Peyer's patch (tissue), 4 donors: ENCODE measurements at regions not wholly inside any gene's neighbourhood (a gene's known extent, or its start where the extent isn't known, plus 50 kb on each side); places are given as distances from the start of the nearest gene placed in this dataset.

Source experiments
- DNase-seq, 3 donors: peaks; one replicate each; pipeline ENCODE4 v3.0.0-alpha.2; 2017 to 2019
- H3K27ac ChIP-seq, 4 donors: fragments of 200-600 bp; sonication (generic); one replicate each; pipeline ENCODE4 v1.5.1; 2016 to 2019
- H3K27me3 ChIP-seq, 2 donors: fragments of 200-600 bp; sonication (generic); one replicate each; pipeline ENCODE4 v1.5.1; 2019
- H3K36me3 ChIP-seq, 3 donors: fragments of 200-600 bp; sonication (generic); one replicate each; pipeline ENCODE4 v1.5.1; 2016 to 2019
- H3K4me1 ChIP-seq, 4 donors: fragments of 200-600 bp; sonication (generic); one replicate each; pipeline ENCODE4 v1.5.1; 2016 to 2019
- H3K4me3 ChIP-seq, 4 donors: fragments of 200-600 bp; sonication (generic); 1 replicate in 3 of 4; 2 replicates in 1 of 4; pipeline ENCODE4 v1.5.1; 2016 to 2019; ENCODE audit warnings: mild to moderate bottlenecking in 1 of 4
- H3K9me3 ChIP-seq, 4 donors: fragments of 200-600 bp; sonication (generic); one replicate each; pipeline ENCODE4 v1.5.1; 2016 to 2019; ENCODE audit warnings: mild to moderate bottlenecking in 1 of 4
- CTCF ChIP-seq, 6 experiments: fragments of 450-650 bp in 4 of 6; fragments of 200-600 bp in 2 of 6; sonication (generic) in 1 of 6; IDR thresholded peaks; one replicate each; pipeline ENCODE4 v1.5.1; 2017 to 2019; ENCODE audit warnings: antibody characterized with exemption in 6 of 6, mild to moderate bottlenecking in 3 of 6, moderate library complexity in 1 of 6
- POLR2A ChIP-seq, 2 donors: fragments of 450-650 bp; IDR thresholded peaks; one replicate each; pipeline ENCODE4 v1.5.1; 2017; ENCODE audit warnings: antibody characterized with exemption in 2 of 2, mild to moderate bottlenecking in 2 of 2, moderate library complexity in 2 of 2

GRCh38 chr6:14730654-14731053, 515.2 kb upstream of the JARID2 start:
- H3K4me1 ChIP-seq: peaks cover 0 to 18% (median 5%) of the 10 kb centered on the region in 4 donors
- no peaks in the 10 kb centered on the region for H3K27me3 ChIP-seq
- DNase-seq: no peak
- H3K27ac ChIP-seq: peak overlapping the region in 1 of 4 donors; percentile 28
- no peak overlapping the region for H3K4me3 ChIP-seq
- H3K9me3 ChIP-seq: no peaks in the 10 kb centered on the region
- TF ChIP-seq CTCF (IDR thresholded peaks at IDR 0.05) (no peak), POLR2A (IDR thresholded peaks at IDR 0.05) (no peak)
- no peaks in the 10 kb centered on the region for H3K36me3 ChIP-seq

- no peaks in the 10 kb centered on the region for H3K27me3 ChIP-seq
- H3K27ac ChIP-seq: peak overlapping the region in 1 of 4 donors; percentile 28
- TF ChIP-seq POLR2A (IDR thresholded peaks at IDR 0.05) (no peak), CTCF (IDR thresholded peaks at IDR 0.05) (no peak)
- H3K4me3 ChIP-seq: no peak overlapping the region
- no peaks in the 10 kb centered on the region for H3K9me3 ChIP-seq
- H3K4me1 ChIP-seq: peaks cover 0 to 18% (median 5%) of the 10 kb centered on the region in 4 donors
- DNase-seq: no peak
- H3K36me3 ChIP-seq: no peaks in the 10 kb centered on the region
Measured at GRCh38 chr6:14731611-14732010, 514.3 kb upstream of the JARID2 start.

GRCh38 chr6:14732226-14732843, 513.5 kb upstream of the JARID2 start:
- Histone ChIP-seq H3K4me1 (peaks cover 0 to 18% (median 5%) of the 10 kb centered on the region in 4 donors), H3K36me3 (no peaks in the 10 kb centered on the region), H3K9me3 (no peaks in the 10 kb centered on the region), H3K27me3 (no peaks in the 10 kb centered on the region), H3K27ac (peak overlapping the region in 2 of 4 donors; percentile 37 to 39), H3K4me3 (no peak overlapping the region)
- TF ChIP-seq CTCF (IDR thresholded peaks at IDR 0.05) (no peak), POLR2A (IDR thresholded peaks at IDR 0.05) (no peak)
- DNase-seq: no peak

- no peaks in the 10 kb centered on the region for H3K9me3 ChIP-seq
- peaks cover 0 to 14% (median 5%) of the 10 kb centered on the region in 4 donors for H3K4me1 ChIP-seq
- no peaks in the 10 kb centered on the region for H3K27me3 ChIP-seq
- no peak for TF ChIP-seq CTCF (IDR thresholded peaks at IDR 0.05)
- TF ChIP-seq POLR2A (IDR thresholded peaks at IDR 0.05): no peak
- H3K27ac ChIP-seq: peak overlapping the region in 2 of 4 donors; percentile 37 to 39
- DNase-seq: no peak
- no peaks in the 10 kb centered on the region for H3K36me3 ChIP-seq
- no peak overlapping the region for H3K4me3 ChIP-seq
Measured at GRCh38 chr6:14732844-14733757, 512.8 kb upstream of the JARID2 start.

- no peaks in the 10 kb centered on the region for H3K36me3 ChIP-seq
- H3K27me3 ChIP-seq: no peaks in the 10 kb centered on the region
- H3K4me1 ChIP-seq: peaks cover 0 to 10% (median 3%) of the 10 kb centered on the region in 4 donors
- DNase-seq: no peak
- H3K9me3 ChIP-seq: no peaks in the 10 kb centered on the region
- H3K4me3 ChIP-seq: no peak overlapping the region
- no peak for TF ChIP-seq POLR2A (IDR thresholded peaks at IDR 0.05)
- no peak for TF ChIP-seq CTCF (IDR thresholded peaks at IDR 0.05)
- peak overlapping the region in 1 of 4 donors; percentile 34 for H3K27ac ChIP-seq
Measured at GRCh38 chr6:14734052-14734415, 511.8 kb upstream of the JARID2 start.
